Neural cell (in vitro differentiated cells): ENCODE measurements at regions not wholly inside any gene's neighbourhood (a gene's known extent, or its start where the extent isn't known, plus 50 kb on each side); places are given as distances from the start of the nearest gene placed in this dataset.
"Not testable (repeated sequence)": the region's sequence is repeated elsewhere in the genome, so short reads cannot be mapped to it uniquely, and the experiment has no call there.

Experiments used
- H2AFZ ChIP-seq: fragments of 200-600, 300-800 bp; sonication (generic), shearing (Covaris generic); 2 replicates; pipeline ENCODE4 v1.6.0; 2014; ENCODE audit warnings: low read depth, mild to moderate bottlenecking, antibody characterized with exemption, low read length, moderate library complexity
- H3F3A ChIP-seq: fragments of 200-600 bp; shearing (Covaris generic); 2 replicates; pipeline ENCODE4 v1.6.1; 2016; ENCODE audit warnings: mild to moderate bottlenecking, moderate library complexity, mixed read lengths, antibody characterized with exemption, low read length; ENCODE audit not compliant: insufficient read depth, poor library complexity, severe bottlenecking
- H3K27ac ChIP-seq: fragments of 200-600, 300-800 bp; sonication (generic), shearing (Covaris generic); 2 replicates; pipeline ENCODE4 v1.5.1; 2014; ENCODE audit warnings: mild to moderate bottlenecking, low read length, moderate library complexity
- H3K27me3 ChIP-seq: fragments of 300-800, 200-600 bp; sonication (generic), shearing (Covaris generic); 2 replicates; pipeline ENCODE4 v1.6.0; 2014; ENCODE audit warnings: mild to moderate bottlenecking, low read depth, low read length, moderate library complexity; ENCODE audit not compliant: insufficient read depth
- H3K36me3 ChIP-seq: fragments of 300-800, 200-600 bp; sonication (generic), shearing (Covaris generic); 2 replicates; pipeline ENCODE4 v1.5.1; 2014; ENCODE audit warnings: mild to moderate bottlenecking, antibody characterized with exemption, low read length, moderate library complexity; ENCODE audit not compliant: insufficient read depth
- H3K4me2 ChIP-seq: fragments of 300-800, 200-600 bp; sonication (generic), shearing (Covaris generic); 2 replicates; pipeline ENCODE4 v1.6.0; 2014; ENCODE audit warnings: mild to moderate bottlenecking, low read length
- H3K4me3 ChIP-seq: fragments of 300-800, 200-600 bp; sonication (generic), shearing (Covaris generic); 2 replicates; pipeline ENCODE4 v1.5.1; 2014; ENCODE audit warnings: mild to moderate bottlenecking, low read length, moderate library complexity
- H3K79me2 ChIP-seq: fragments of 200-600 bp; shearing (Covaris generic); replicated peaks from 2 replicates; pipeline ENCODE4 v1.6.0; 2014; ENCODE audit warnings: mild to moderate bottlenecking, low read length, moderate library complexity; ENCODE audit not compliant: insufficient read depth
- H3K9ac ChIP-seq: fragments of 300-800, 200-600 bp; sonication (generic), shearing (Covaris generic); 2 replicates; pipeline ENCODE4 v1.6.1; 2016; ENCODE audit warnings: mild to moderate bottlenecking, low read length, mixed read lengths
- H3K9me2 ChIP-seq: fragments of 200-600 bp; shearing (Covaris generic); 2 replicates; pipeline ENCODE4 v1.6.1; 2016; ENCODE audit warnings: mild to moderate bottlenecking, low read length, mixed read lengths; ENCODE audit not compliant: insufficient read depth
- H3K9me3 ChIP-seq: fragments of 200-600, 300-800 bp; sonication (generic), shearing (Covaris generic); 2 replicates; pipeline ENCODE4 v1.6.1; 2016; ENCODE audit warnings: mild to moderate bottlenecking, mixed run types, low read length, moderate library complexity, mixed read lengths
- H4K20me1 ChIP-seq: fragments of 200-600 bp; shearing (Covaris generic); 2 replicates; pipeline ENCODE4 v1.6.1; 2016; ENCODE audit warnings: mild to moderate bottlenecking, mixed run types; ENCODE audit not compliant: insufficient read depth
- EP300 ChIP-seq: fragments of 450-650 bp; conservative IDR thresholded peaks from 2 replicates; pipeline ENCODE4 v1.6.1; 2014; ENCODE audit warnings: antibody characterized with exemption, mild to moderate bottlenecking, moderate library complexity; ENCODE audit not compliant: poor library complexity, severe bottlenecking
- EZH2 ChIP-seq: fragments of 200-600, 300-800 bp; shearing (Covaris generic), sonication (generic); IDR thresholded peaks from 2 replicates; pipeline ENCODE4 v1.6.1; 2014; ENCODE audit warnings: antibody characterized with exemption, low read length, borderline replicate concordance, mild to moderate bottlenecking; ENCODE audit not compliant: insufficient read depth, poor library complexity, severe bottlenecking
- MXI1 ChIP-seq: fragments of 450-650 bp; conservative IDR thresholded peaks from 2 replicates; pipeline ENCODE4 v1.6.1; 2014; ENCODE audit warnings: antibody characterized with exemption, mild to moderate bottlenecking; ENCODE audit not compliant: poor library complexity, severe bottlenecking
- POLR2AphosphoS5 ChIP-seq: IDR thresholded peaks from 2 replicates; pipeline ENCODE4 v1.6.1; 2012
- RAD21 ChIP-seq: fragments of 450-650 bp; conservative IDR thresholded peaks from 2 replicates; pipeline ENCODE4 v1.6.1; 2014; ENCODE audit warnings: antibody characterized with exemption, mild to moderate bottlenecking, moderate library complexity
- SMC3 ChIP-seq: fragments of 450-650 bp; conservative IDR thresholded peaks from 2 replicates; pipeline ENCODE4 v1.6.1; 2014; ENCODE audit warnings: antibody characterized with exemption, mild to moderate bottlenecking, moderate library complexity; ENCODE audit not compliant: poor library complexity
- TAF1 ChIP-seq: IDR thresholded peaks from 2 replicates; pipeline ENCODE4 v1.6.1; 2012; ENCODE audit warnings: low read depth
- TF ChIP-seq, protein P1 (sequence below): IDR thresholded peaks from 2 replicates; pipeline ENCODE4 v1.6.1; 2012; ENCODE audit warnings: borderline replicate concordance
- TF ChIP-seq, protein P2 (sequence below): fragments of 450-650 bp; IDR thresholded peaks from 2 replicates; pipeline ENCODE4 v1.5.1; 2014; ENCODE audit warnings: antibody characterized with exemption, mild to moderate bottlenecking, moderate library complexity; ENCODE audit not compliant: poor library complexity, severe bottlenecking

DNA sequence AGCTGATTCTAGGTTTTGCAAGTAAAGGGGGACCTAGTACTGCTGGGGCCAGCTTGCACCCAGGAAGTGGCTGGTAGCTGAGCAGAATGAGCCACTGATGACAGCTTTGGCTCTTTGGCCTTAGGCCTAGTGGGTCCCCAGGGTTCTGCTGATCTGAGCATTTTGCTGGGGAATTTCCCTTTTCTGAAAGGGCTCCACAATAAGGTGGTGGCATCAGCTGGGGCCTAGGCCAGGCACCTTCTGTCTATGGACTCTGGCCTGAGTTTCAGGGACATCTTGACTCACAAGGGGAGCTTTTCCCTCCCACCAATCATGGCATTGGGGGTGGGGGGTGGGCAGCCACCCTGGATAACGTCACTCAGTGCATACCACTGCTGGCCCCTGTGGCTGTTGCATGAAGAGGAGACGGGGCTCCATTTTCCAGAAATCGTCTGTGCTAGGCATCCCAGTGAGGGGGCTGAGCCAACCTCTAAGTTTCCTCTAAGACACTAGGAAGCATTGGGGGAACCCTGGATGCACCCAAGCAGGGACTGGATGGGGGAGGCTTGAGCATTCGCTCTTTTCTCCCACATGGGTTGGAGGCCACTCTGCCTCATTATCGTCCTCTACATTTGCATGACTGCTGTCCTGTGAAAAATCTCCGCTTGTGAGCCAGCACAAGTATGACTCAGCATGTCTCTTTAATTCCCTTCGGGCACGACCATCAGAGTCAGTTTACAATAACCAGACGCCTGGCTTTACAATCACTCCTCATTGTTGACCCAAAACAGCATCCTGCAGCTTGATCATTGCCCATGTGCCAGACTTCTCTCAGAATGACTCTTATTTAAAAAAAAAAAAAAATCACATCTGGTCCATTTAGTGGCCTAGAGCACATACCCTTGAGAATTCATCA is 145.0 kb upstream of the THY1 start:
- TF ChIP-seq RAD21 (no peak), MXI1 (no peak), SMC3 (no peak), EZH2 (no peak), POLR2AphosphoS5 (no peak), EP300 (no peak)
- TF ChIP-seq, protein P1, sequence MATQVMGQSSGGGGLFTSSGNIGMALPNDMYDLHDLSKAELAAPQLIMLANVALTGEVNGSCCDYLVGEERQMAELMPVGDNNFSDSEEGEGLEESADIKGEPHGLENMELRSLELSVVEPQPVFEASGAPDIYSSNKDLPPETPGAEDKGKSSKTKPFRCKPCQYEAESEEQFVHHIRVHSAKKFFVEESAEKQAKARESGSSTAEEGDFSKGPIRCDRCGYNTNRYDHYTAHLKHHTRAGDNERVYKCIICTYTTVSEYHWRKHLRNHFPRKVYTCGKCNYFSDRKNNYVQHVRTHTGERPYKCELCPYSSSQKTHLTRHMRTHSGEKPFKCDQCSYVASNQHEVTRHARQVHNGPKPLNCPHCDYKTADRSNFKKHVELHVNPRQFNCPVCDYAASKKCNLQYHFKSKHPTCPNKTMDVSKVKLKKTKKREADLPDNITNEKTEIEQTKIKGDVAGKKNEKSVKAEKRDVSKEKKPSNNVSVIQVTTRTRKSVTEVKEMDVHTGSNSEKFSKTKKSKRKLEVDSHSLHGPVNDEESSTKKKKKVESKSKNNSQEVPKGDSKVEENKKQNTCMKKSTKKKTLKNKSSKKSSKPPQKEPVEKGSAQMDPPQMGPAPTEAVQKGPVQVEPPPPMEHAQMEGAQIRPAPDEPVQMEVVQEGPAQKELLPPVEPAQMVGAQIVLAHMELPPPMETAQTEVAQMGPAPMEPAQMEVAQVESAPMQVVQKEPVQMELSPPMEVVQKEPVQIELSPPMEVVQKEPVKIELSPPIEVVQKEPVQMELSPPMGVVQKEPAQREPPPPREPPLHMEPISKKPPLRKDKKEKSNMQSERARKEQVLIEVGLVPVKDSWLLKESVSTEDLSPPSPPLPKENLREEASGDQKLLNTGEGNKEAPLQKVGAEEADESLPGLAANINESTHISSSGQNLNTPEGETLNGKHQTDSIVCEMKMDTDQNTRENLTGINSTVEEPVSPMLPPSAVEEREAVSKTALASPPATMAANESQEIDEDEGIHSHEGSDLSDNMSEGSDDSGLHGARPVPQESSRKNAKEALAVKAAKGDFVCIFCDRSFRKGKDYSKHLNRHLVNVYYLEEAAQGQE = no peak
- TF ChIP-seq, protein P2, sequence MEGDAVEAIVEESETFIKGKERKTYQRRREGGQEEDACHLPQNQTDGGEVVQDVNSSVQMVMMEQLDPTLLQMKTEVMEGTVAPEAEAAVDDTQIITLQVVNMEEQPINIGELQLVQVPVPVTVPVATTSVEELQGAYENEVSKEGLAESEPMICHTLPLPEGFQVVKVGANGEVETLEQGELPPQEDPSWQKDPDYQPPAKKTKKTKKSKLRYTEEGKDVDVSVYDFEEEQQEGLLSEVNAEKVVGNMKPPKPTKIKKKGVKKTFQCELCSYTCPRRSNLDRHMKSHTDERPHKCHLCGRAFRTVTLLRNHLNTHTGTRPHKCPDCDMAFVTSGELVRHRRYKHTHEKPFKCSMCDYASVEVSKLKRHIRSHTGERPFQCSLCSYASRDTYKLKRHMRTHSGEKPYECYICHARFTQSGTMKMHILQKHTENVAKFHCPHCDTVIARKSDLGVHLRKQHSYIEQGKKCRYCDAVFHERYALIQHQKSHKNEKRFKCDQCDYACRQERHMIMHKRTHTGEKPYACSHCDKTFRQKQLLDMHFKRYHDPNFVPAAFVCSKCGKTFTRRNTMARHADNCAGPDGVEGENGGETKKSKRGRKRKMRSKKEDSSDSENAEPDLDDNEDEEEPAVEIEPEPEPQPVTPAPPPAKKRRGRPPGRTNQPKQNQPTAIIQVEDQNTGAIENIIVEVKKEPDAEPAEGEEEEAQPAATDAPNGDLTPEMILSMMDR = no peak
- Histone ChIP-seq H3K9ac (no peak overlapping the region), H3K27me3 (no peaks in the 10 kb centered on the region), H3K9me2 (no peaks in the 10 kb centered on the region), H3F3A (no peaks in the 10 kb centered on the region), H3K27ac (no peak overlapping the region), H3K79me2 (no peaks in the 10 kb centered on the region), H3K4me2 (no peak overlapping the region), H3K4me3 (no peak overlapping the region), H2AFZ (no peak overlapping the region), H3K9me3 (no peaks in the 10 kb centered on the region), H3K36me3 (no peaks in the 10 kb centered on the region), H4K20me1 (no peaks in the 10 kb centered on the region)

DNA sequence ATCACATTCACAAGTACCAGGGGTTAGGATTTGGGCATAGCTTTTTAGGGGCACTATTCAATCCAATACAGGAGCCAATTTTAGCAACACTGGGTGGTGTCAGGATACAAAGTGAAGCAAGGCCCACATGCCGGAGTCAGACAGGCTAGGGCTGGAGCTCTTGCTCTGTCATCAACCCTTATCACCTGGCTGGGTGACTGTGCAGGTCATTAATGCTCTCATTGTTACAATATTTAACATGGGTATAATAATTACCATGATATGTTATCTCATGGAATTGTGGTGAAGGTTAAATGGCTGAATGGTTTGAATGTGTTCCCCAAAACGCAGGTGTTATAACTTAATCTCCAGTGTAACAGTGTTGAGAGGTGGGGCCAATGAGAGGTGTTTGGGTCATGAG is 143.3 kb upstream of the THY1 start:
- TF ChIP-seq, protein P2 = no peak
- TF ChIP-seq TAF1 (no peak), POLR2AphosphoS5 (no peak), EZH2 (no peak), EP300 (no peak), SMC3 (no peak), MXI1 (no peak), RAD21 (no peak)
- TF ChIP-seq, protein P1 = no peak
- Histone ChIP-seq H3F3A (no peaks in the 10 kb centered on the region), H3K9me2 (no peaks in the 10 kb centered on the region), H3K36me3 (no peaks in the 10 kb centered on the region), H3K9ac (no peak overlapping the region), H3K9me3 (no peaks in the 10 kb centered on the region), H3K4me2 (no peak overlapping the region), H3K79me2 (no peaks in the 10 kb centered on the region), H2AFZ (no peak overlapping the region), H3K27me3 (no peaks in the 10 kb centered on the region), H3K4me3 (no peak overlapping the region), H4K20me1 (no peaks in the 10 kb centered on the region), H3K27ac (no peak overlapping the region)

DNA sequence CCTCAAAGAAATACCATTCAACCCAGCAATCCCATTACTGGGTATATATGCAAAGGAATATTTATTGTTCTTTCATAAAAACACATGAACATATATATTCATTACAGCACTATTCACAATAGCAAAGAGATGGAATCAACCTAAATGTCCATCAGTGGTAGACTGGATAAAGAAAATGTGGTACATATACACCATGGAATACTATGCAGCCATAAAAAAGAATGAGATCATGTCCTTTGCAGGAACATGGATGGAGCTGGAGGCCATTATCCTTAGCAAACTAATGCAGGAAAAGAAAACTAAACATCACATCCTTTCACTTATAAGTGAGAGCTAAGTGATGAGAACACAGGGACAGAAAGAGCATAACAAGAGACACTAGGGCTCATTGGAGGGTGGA is 142.7 kb upstream of the THY1 start:
- H3K4me3 ChIP-seq, H3K9ac ChIP-seq, H4K20me1 ChIP-seq, H3F3A ChIP-seq, H3K4me2 ChIP-seq, H3K9me3 ChIP-seq, H2AFZ ChIP-seq, H3K9me2 ChIP-seq, H3K27ac ChIP-seq, H3K79me2 ChIP-seq, H3K27me3 ChIP-seq, H3K36me3 ChIP-seq: not testable (repeated sequence)
